Endothelial cell of hepatic sinusoid (primary cell): ENCODE measurements at regions not wholly inside any gene's neighbourhood (a gene's known extent, or its start where the extent isn't known, plus 50 kb on each side); places are given as distances from the start of the nearest gene placed in this dataset.
"Not testable (repeated sequence)": the region's sequence is repeated elsewhere in the genome, so short reads cannot be mapped to it uniquely, and the experiment has no call there.

ENCODE experiments used
- in situ Hi-C: cut with HindIII; loops from 2 replicates; pipeline ENCODE4 v1.10.0; 2017; ENCODE audit warnings: low sequenced_read_pairs

DNA sequence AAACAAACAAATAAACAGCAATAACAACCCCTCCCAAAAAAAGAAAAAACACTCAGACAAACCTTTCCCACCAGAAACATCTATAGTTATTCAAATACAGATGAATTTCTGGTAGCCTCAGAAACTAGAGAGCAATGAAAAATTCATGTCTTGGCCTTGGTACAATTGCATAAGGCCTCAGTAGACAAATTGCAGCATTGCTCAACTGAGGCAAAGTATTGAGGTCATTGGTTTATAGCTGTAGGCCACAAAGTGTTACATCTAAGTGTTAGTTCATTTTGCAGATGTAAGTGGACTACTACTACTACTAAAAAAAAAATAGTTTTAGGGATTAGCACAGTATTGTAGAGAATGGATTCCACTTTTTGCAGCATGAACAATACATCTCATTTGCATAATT, 2268.3 kb downstream of the ARAP2 start:
- in situ Hi-C loops, result no loop called here

DNA sequence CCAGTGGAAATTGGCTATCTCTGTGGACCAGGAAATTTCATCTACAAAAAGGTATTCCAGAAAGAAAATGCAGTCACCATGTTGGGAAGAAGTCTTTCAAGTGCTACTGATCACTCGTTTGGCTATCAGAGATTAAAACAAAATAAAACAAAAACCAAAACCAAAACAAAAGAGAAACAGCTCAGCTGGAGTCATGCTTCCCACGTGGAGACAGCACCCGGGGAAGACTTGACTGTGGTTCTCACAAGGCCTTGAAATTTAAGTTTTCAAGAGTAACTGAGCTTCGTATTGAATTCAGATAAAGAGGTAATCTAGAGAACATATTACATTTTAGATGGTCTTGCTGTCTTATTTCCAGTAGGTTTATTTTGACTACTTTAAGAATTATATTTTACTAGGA, 2264.5 kb downstream of the ARAP2 start:
- in situ Hi-C loops, result not testable (repeated sequence)

DNA sequence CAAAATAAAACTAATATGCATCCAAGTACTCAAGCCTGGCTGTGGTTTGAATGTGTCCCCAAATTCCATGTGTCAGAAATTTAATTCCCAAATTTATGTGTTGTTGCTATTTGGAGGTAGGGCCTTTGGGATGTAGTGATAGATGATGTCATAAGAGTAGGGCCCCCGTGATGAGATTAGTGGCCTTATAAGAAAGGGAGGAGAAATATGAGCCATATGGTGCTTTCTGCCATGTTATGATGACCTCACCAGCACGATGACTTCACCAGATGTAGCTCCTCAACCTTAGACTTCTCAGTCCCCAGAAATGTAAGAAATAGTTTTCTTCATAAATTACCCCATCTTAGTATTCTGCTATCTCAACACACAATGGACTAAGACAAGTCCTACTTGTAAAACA, 2264.0 kb downstream of the ARAP2 start:
- in situ Hi-C loops, result no loop called here

DNA sequence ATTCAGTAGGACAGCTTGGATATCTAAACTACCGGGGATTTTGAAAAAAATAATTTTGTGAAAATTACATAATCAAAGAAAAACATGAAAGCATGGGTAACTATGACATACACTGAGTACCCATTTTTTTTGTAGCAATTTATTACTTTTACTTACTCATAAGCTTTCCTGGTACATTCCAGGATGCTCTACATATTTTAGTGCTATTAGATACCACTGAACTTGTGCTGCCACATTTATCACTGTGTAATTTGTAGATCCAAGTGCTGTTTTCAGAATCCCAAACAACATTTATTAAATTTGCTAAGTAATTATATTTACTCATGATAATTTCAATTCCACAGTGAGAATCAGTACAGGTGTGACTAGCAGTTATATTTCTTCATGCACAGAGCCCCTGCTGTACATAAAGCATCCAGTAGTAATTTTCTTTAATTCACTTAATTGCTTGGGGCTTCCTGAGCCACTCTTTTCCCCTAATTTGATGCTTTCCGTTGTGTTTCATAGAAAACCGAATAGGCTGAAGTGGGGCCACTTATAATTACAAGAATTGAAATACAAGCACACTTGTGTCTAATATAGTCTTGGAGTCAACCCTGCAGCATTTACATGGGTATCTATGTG, 2254.4 kb downstream of the ARAP2 start:
- in situ Hi-C loops, result no loop called here

DNA sequence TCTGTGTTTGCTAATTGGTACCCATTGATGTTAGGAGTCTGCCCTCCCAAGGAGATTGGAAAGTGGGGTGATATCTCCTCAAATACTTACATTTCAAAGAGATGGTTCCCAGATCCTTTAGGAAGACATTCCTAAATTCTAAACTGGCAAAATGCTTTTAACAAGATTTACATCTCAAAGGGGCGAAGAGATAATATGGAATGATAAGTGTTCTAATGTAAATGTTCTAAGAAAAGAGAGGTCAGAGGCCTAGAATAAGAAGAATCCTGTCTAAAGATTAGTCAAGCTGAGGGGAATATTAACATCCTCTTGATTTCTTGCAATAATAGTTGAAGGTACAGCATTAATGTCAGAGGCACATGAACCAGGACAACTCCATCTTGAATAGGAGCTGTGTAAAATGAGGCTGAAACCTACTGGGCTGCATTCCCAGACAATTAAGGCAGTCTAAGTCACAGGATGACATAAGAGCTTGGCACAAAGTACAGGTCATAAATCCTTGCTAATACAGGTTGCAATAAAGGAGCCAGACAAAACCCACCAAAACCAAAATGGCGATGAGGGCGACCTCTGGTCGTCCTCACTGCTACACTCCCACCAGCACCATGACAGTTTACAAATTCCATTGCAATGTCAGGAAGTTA, 2248.1 kb downstream of the ARAP2 start:
- in situ Hi-C loops, result no loop called here

DNA sequence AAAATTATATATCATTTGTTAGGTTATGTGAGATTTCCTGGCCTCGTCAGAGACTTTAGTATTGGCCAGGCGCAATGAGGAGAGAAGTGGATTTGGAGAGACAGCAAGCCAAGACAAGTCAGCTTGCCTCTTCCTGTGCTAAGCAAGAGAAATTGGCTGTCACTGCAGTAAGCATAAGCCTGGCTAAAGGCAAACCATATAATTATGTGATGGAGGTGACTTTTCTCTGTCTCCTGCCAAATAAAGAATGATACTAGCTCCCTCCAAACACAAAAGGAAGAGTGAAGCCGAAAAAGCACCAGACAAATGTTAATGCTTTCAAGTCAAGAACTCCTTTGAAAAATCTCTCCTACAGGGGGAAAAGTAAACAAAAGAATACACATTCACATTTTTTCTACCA, 2246.0 kb downstream of the ARAP2 start:
- in situ Hi-C loops, result no loop called here

DNA sequence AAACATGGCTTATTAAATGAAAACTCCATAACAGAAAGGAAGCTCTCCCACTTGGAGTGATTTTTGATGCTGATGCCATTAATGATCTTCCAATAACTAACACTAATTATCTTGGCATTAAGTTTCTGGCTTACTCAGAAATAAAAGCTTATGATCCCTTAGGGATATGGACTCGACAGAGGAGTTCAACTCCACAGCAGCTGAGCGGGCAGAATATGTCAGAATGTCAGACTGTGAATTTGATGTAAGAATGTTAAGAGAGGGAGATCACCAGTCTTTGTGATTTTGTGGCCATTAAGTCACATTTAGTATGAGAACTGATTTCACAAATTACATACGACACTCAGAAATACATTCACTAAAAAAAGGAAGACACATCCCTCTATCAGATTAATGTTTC, 2244.0 kb downstream of the ARAP2 start:
- in situ Hi-C loops, result no loop called here

DNA sequence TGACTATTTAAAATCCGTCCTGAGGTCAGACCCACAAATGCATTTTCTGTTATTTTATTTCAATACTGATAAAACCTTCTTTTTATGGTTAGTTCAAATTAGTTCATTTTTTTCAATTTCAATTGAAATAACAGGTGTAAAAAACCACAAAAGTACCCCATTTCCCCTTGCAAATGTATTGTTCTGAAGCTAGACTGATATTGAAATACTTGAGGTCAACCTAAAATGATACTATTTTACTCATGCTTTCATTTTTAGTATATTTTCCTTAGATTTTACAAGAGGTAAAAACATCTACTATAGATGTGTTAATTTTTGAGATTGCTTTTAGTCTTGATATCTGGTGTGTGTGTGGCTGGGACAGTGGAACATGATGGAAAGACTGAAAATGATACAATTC, 2237.8 kb downstream of the ARAP2 start:
- in situ Hi-C loops, result not testable (repeated sequence)

DNA sequence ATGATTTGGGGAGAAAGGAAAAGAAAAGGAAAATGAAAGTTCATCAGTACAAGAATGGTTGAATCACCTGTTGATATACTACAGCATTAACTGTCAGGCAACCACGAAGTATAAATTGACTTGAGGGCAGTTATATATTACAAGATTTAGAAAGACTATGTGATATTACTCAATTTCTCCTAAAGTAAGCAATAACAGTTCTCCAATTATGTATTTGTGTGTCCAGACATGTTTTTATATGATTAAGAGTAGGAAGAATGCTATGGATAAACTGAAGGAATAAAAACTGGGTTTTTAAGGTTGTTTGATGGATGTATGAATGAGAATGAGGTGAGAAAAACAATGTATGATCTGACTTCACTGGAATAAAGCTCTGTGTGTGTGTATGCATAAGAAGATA, 2234.4 kb downstream of the ARAP2 start:
- in situ Hi-C loops, result no loop called here

DNA sequence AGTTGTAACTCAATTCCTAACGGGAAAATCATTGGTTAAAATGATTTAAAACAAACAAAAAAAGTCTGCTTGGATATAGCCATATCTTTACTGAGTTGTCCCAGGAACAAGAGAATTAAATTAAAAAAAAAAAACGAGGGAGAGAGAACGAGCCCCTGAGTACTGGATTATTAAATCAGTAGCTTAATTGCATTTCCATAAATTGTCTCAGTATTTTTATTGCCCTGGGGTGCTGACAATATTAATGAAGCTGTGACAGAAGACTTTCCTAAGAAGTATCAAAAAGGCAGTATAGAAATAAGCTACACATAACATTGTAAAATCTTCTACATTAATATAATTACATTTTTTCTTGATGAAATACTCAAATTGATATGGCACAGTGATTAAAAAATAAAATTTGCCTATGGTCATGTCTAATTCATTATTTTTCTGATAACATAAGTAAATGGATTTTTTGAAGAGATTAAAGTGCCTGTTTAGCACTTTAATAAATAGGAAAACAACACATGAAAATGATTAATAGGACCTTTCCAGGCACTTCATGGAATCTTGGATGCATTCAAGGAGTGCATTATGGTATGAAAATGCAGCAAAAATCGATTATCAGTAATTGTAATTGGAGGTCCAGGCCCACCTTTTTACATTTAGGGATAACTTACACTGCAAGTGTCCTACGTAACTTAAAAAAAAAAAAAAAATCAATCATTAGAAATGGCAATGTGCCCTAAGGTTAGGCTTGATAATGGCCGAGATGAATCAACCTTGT, 2233.4 kb downstream of the ARAP2 start:
- in situ Hi-C loops, result no loop called here

DNA sequence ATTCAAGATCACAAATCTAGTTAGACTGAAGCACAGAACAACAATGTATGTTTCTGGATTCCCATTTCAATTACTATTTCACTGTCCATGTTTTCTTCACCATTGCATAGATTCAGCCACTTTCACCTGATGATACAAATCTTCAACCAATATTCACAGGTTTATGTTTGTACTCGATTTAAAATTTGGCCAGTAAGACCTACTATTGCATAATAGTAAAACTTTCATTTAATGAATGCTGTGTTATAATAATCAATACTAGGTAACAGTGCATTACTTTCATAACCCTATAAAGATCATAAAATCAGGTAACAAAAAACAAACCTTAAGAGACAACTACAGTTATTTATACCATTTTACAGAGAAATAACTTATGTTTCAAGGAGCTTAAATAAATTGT, 2209.1 kb downstream of the ARAP2 start:
- in situ Hi-C loops, result loop anchor here (5.0 kb wide), 1 partner anchor 78 kb away; no protein-coding TSS in a partner anchor

DNA sequence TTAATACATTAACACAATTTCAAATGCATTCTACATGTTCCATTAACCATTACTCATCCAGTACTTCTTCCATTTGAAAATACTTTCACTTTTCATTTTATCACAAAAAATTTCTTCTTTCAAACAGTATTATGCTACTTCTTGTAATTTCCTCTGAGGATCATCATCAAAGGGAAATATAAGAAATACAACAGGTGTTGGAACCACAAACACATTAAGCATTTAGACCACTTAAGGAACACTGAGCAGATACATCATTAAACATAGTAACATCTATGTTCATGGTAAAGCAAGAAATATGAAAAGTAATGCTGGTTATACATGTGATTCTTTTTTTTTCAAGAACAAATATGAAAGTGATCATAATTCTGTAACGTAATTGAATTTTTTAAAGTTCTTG, 2207.0 kb downstream of the ARAP2 start:
- in situ Hi-C loops, result loop anchor here (5.0 kb wide), 1 partner anchor 80 kb away; no protein-coding TSS in a partner anchor

DNA sequence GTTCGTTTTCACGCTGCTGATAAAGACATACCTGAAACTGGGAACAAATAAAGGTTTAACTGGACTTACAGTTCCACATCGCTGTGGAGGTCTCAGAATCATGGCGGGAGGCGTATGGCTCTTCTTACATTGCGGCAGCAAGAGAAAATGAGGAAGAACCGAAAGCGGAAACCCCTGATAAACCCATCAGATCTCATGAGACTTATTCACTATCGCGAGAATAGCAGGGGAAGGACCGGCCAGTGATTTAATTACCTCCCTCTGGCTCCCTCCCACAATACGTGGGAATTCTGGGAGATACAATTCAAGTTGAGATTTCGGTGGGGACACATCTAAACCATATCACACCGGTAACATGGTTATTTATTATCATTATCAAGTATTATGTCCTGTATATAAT, 2204.5 kb downstream of the ARAP2 start:
- in situ Hi-C loops, result loop anchor here (5.0 kb wide), 1 partner anchor 82 kb away; no protein-coding TSS in a partner anchor

DNA sequence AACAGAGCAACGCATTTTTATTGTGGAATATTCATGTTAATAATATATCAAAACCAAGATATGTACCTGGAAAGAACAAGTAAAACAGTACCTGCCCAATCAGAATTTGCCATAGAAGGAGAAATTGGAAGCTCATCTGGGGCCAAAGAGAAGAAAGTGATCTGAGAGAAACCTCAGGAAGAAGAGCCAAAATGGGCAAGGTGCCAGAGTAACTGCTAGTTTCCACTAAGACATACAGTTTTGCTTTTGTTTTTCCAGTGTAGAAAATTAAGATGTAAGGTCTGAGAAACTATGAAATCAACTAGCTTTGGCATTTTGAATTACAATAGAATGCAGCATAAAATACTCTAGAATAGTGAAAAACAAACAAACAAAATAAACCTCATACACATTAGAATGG, 2201.2 kb downstream of the ARAP2 start:
- in situ Hi-C loops, result no loop called here

DNA sequence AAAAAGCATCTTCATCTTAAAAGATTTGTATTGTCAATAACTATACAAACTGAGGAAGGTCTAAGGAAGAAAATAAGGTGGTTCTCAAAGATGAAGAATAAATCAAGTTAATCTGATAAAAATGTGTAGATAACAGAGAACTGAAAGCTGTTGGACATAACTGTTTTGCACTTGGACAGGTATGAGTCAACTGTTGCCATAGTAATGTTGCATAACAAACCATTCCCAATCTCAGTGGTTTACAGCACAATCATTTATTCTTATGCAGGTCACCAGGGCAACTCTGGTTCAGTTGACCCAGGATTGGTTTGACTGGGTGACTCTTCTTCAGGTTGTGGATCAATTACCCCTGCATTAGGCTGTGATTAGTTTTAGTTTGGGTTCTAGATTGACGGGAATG, 2197.7 kb downstream of the ARAP2 start:
- in situ Hi-C loops, result no loop called here

DNA sequence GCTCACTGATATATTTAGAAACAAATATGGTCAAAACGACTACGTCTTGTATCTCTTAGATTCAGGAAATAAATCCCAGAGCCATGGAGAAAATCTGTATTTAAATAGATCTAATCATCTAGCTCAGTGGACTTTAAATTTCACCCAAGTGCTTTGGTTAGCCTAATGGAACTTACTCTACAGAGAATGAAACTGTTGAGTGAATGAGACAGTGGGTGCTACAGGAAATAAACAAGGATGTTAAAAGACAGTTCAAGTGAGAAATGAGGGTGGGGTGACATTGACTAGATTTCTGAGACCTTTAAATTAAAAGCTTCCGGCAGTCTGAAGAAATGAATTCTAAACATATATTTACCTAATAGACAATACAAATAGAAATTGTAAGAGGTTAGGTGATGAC, 2197.0 kb downstream of the ARAP2 start:
- in situ Hi-C loops, result no loop called here

DNA sequence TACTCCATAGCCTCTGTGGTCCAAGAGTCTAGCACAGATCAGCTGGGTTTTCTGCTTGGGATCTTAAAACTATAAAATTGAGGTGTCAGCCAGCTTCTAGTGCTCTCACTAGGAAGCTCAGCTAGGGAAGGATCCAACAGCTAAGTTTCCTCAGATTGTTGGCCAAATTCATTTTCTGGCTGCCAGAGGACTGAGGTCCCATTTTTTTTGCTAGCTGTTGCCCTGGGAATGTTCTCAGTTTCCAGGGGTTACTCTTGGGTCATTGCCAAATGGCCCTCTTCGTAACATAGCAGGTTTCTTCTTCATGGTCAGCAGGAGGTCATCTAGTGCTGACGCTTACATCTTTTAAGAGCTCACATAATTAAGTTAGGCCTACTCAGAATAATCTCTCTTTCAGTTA, 2178.2 kb downstream of the ARAP2 start:
- in situ Hi-C loops, result no loop called here

DNA sequence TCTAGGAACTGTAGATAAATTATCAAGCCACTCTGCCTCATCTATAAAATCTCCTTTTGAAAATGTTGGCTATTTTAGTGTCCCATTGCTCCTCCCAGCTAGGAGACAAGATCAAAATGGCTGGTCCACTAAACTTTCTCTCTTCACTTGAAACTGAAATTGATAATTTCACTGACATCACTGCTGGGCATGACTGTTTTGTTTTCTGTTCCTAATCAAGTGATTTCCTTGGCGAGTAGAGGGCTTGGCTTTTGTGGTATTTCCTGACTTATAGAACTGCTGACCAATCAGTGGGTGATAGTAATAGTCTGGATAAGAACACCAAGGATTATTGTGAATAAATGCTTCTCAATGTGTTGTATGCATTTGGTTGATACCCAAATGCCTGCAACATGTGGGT, 2152.9 kb downstream of the ARAP2 start:
- in situ Hi-C loops, result no loop called here

DNA sequence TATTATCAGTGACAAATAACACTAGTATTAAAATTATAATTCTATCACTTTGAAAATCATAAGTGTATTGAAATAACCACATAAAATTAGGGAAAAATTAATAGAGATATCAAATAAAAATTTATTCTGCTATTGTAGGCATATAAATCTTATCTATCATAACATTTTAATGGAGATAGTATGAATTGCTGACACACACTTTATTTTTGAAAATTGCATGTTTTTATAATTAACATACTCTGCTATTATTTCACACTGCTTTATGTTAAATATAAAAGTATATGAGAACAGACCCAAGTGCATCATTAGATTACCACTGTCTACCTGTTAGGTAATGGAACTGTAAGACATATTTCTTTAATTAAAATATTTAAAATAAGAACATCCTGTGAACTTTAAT, 2150.2 kb downstream of the ARAP2 start:
- in situ Hi-C loops, result no loop called here

DNA sequence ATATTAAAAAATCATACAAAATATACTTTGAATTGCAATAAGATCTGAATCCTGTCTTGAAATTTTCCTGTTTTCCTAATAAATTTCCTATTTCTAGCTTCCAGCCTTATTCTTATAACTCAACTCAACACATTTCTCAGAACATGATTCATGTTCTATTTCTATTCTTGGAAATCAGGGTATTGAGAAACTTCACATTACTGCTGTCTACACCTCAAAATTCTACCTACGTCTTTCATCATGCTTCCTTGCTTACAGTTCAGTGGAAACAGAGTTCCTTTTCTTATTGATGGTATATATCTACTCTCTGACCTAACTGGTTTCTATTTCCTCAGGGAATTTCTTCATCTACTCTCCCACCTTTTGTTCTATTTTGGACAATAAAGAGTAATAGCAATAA, 2139.0 kb downstream of the ARAP2 start:
- in situ Hi-C loops, result no loop called here

DNA sequence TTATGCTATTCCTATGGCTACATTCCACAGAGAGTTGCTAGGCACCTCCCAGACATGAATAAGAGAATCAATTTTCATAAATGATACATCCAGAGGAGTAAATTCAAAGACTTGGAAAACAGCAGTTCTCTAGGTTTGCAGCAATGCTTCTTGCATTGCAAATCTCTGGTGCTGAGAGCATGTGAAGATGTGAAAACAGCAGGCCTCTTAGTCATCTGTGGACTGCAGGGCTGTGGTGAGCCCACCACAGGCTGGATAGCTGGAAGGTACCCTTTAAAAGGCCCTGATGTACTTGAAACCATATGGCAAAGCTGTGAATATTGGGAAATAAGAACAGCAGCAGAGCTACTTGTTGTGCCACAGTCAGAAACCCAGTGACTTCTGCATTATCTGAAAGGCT, 2135.9 kb downstream of the ARAP2 start:
- in situ Hi-C loops, result no loop called here

DNA sequence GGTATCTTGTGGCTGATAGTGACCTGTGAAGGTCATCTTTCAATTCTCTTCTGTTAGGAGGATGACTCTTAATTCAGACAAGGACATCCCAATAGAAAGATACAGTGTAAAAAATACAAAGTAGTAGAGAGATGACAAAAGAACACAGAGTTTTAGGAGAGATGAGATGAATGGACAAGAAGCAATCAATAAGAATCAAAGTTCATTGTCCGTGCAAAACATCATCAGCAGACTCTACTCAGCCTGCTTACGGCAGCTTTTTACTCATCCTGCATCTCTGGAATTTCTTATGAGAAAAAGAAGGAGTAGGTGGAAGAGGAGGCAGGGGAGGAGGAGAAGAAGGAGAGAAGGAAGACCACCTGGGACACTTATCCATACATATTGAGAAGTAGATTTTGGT, 2131.7 kb downstream of the ARAP2 start:
- in situ Hi-C loops, result no loop called here
